CD4-positive, CD25-positive, alpha-beta regulatory T cell (primary cell): ENCODE measurements at regions not wholly inside any gene's neighbourhood (a gene's known extent, or its start where the extent isn't known, plus 50 kb on each side); places are given as distances from the start of the nearest gene placed in this dataset.
"Not testable (repeated sequence)": the region's sequence is repeated elsewhere in the genome, so short reads cannot be mapped to it uniquely, and the experiment has no call there.

ENCODE experiments used
- ATAC-seq, 2 donors: fragments of 150-1000 bp; cut with Tn5 transposase; one replicate each; pipeline ENCODE4 v1.10.0; 2021; ENCODE audit warnings: low read depth in 2 of 2, moderate number of reproducible peaks in 2 of 2, moderate library complexity in 1 of 2
- DNase-seq, 3 donors: peaks; one replicate each; pipeline versions ENCODE4 v3.0.0 to v3.0.0-alpha.2; 2012 to 2022; ENCODE audit warnings: mixed read lengths in 1 of 3
- H3K27ac ChIP-seq: one replicate; pipeline ENCODE4 v1.7.0; 2013; ENCODE audit warnings: mild to moderate bottlenecking, low read length; ENCODE audit not compliant: insufficient read depth, poor library complexity, severe bottlenecking
- H3K27me3 ChIP-seq: one replicate; pipeline ENCODE4 v1.7.0; 2013; ENCODE audit warnings: low read length; ENCODE audit not compliant: control insufficient read depth, insufficient read depth
- H3K36me3 ChIP-seq: one replicate; pipeline ENCODE4 v1.7.0; 2013; ENCODE audit warnings: mild to moderate bottlenecking, low read length, moderate library complexity; ENCODE audit not compliant: control insufficient read depth, insufficient read depth
- H3K4me1 ChIP-seq: 2 replicates; pipeline ENCODE4 v1.7.0; 2013; ENCODE audit warnings: mild to moderate bottlenecking, low read length; ENCODE audit not compliant: insufficient read depth, control insufficient read depth, poor library complexity, severe bottlenecking
- H3K4me3 ChIP-seq: one replicate; pipeline ENCODE4 v1.7.0; 2013; ENCODE audit warnings: low read depth, mild to moderate bottlenecking, low read length, moderate library complexity
- H3K9me3 ChIP-seq, 2 experiments: 1 replicate in 1 of 2; 2 replicates in 1 of 2; pipeline ENCODE4 v1.7.0; 2013; ENCODE audit warnings: low read length in 2 of 2, mild to moderate bottlenecking in 1 of 2, moderate library complexity in 1 of 2; ENCODE audit not compliant: control insufficient read depth in 2 of 2
- H3K27ac Mint-ChIP-seq, 3 donors: one replicate each; pipeline ENCODE4 v1.8.0; 2020 to 2022; ENCODE audit warnings: mild to moderate bottlenecking in 3 of 3, mixed read lengths in 3 of 3, moderate library complexity in 2 of 3
- H3K27me3 Mint-ChIP-seq: one replicate; pipeline ENCODE4 v1.8.0; 2022; ENCODE audit warnings: mild to moderate bottlenecking, mixed read lengths
- H3K36me3 Mint-ChIP-seq: one replicate; pipeline ENCODE4 v1.8.0; 2020; ENCODE audit warnings: mixed read lengths
- H3K4me1 Mint-ChIP-seq, 4 donors: one replicate each; pipeline ENCODE4 v1.8.0; 2020 to 2022; ENCODE audit warnings: mixed read lengths in 4 of 4, mild to moderate bottlenecking in 1 of 4
- H3K4me3 Mint-ChIP-seq, 4 donors: one replicate each; pipeline ENCODE4 v1.8.0; 2020 to 2022; ENCODE audit warnings: mild to moderate bottlenecking in 4 of 4, mixed read lengths in 4 of 4, moderate library complexity in 3 of 4
- H3K9me3 Mint-ChIP-seq, 7 donors: one replicate each; pipeline ENCODE4 v1.8.0; 2020 to 2022; ENCODE audit warnings: mixed read lengths in 7 of 7, mild to moderate bottlenecking in 3 of 7, moderate library complexity in 2 of 7

GRCh38 chr4:132691026-132691425 lies 458.1 kb upstream of the PCDH10 start:
- Histone ChIP-seq H3K27ac (no peak overlapping the region), H3K27me3 (no peaks in the 10 kb centered on the region), H3K4me3 (no peak overlapping the region), H3K4me1 (no peaks in the 10 kb centered on the region), H3K9me3 (peaks cover 0 to 5% of the 10 kb centered on the region in 2 experiments), H3K36me3 (no peaks in the 10 kb centered on the region)
- Mint-ChIP-seq H3K4me1 (no peaks in the 10 kb centered on the region), H3K27ac (no peak overlapping the region), H3K9me3 (peaks cover 0 to 30% (median 8%) of the 10 kb centered on the region in 7 donors), H3K4me3 (no peak overlapping the region), H3K36me3 (no peaks in the 10 kb centered on the region), H3K27me3 (no peaks in the 10 kb centered on the region)
- ATAC-seq = no peak
- no peak for DNase-seq

DNA sequence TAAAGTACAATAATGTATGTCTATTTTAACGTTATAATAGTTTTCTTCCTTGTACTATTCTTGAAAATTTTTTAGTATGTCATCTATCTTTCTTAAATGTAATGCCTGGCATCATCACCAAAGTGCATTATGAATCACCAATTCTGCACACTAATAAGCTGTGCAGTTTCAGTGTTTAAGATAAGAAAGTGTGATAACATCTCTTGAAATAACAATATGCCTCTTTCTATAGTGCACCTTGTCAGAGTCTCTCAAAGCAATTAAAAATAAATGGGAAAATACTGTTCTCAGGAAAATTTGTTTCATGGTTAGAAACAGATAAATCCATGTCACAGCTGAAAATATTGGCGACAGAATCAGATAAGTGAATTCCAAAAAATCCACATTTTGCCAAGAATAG lies 457.4 kb upstream of the PCDH10 start:
- Histone ChIP-seq H3K27ac (no peak overlapping the region), H3K9me3 (peaks cover 0 to 5% of the 10 kb centered on the region in 2 experiments), H3K27me3 (no peaks in the 10 kb centered on the region), H3K4me3 (no peak overlapping the region), H3K4me1 (no peaks in the 10 kb centered on the region), H3K36me3 (no peaks in the 10 kb centered on the region)
- Mint-ChIP-seq H3K27ac (no peak overlapping the region), H3K9me3 (peaks cover 0 to 30% (median 8%) of the 10 kb centered on the region in 7 donors), H3K4me1 (no peaks in the 10 kb centered on the region), H3K27me3 (no peaks in the 10 kb centered on the region), H3K4me3 (no peak overlapping the region), H3K36me3 (no peaks in the 10 kb centered on the region)
- ATAC-seq = no peak
- DNase-seq = no peak

- no peaks in the 10 kb centered on the region for H3K4me1 ChIP-seq
- no peak overlapping the region for H3K4me3 Mint-ChIP-seq
- no peaks in the 10 kb centered on the region for H3K36me3 Mint-ChIP-seq
- peaks cover 0 to 19% (median 6%) of the 10 kb centered on the region in 7 donors for H3K9me3 Mint-ChIP-seq
- H3K36me3 ChIP-seq = no peaks in the 10 kb centered on the region
- no peak overlapping the region for H3K27ac ChIP-seq
- H3K4me3 ChIP-seq = no peak overlapping the region
- H3K9me3 ChIP-seq = peaks cover 4 to 5% of the 10 kb centered on the region in 2 experiments
- H3K27me3 Mint-ChIP-seq = no peaks in the 10 kb centered on the region
- no peaks in the 10 kb centered on the region for H3K27me3 ChIP-seq
- H3K27ac Mint-ChIP-seq = no peak overlapping the region
- ATAC-seq (no peak), DNase-seq (no peak)
- H3K4me1 Mint-ChIP-seq = no peaks in the 10 kb centered on the region
Observed at GRCh38 chr4:132694775-132695174, 454.3 kb upstream of the PCDH10 start.

GRCh38 chr4:132697505-132697904 lies 451.6 kb upstream of the PCDH10 start:
- ATAC-seq, H3K9me3 ChIP-seq, DNase-seq, H3K27ac ChIP-seq, H3K4me3 Mint-ChIP-seq, H3K4me3 ChIP-seq, H3K4me1 ChIP-seq, H3K4me1 Mint-ChIP-seq, H3K36me3 Mint-ChIP-seq, H3K36me3 ChIP-seq, H3K27me3 Mint-ChIP-seq, H3K27ac Mint-ChIP-seq, H3K27me3 ChIP-seq: not testable (repeated sequence)
- peaks cover 0 to 25% (median 8%) of the 10 kb centered on the region in 7 donors for H3K9me3 Mint-ChIP-seq

- Histone ChIP-seq H3K4me3 (no peak overlapping the region), H3K9me3 (peaks cover 0 to 5% of the 10 kb centered on the region in 2 experiments), H3K4me1 (no peaks in the 10 kb centered on the region), H3K27ac (no peak overlapping the region), H3K27me3 (no peaks in the 10 kb centered on the region), H3K36me3 (no peaks in the 10 kb centered on the region)
- Mint-ChIP-seq H3K36me3 (no peaks in the 10 kb centered on the region), H3K9me3 (peaks cover 1 to 16% (median 4%) of the 10 kb centered on the region in 7 donors), H3K27me3 (no peaks in the 10 kb centered on the region), H3K4me3 (no peak overlapping the region), H3K27ac (no peak overlapping the region), H3K4me1 (no peaks in the 10 kb centered on the region)
- ATAC-seq (no peak), DNase-seq (no peak)
Observed at GRCh38 chr4:132707955-132708354, 441.1 kb upstream of the PCDH10 start.

- Mint-ChIP-seq H3K27me3 (no peaks in the 10 kb centered on the region), H3K27ac (no peak overlapping the region), H3K9me3 (peaks cover 1 to 19% (median 7%) of the 10 kb centered on the region in 7 donors), H3K4me1 (no peaks in the 10 kb centered on the region), H3K4me3 (no peak overlapping the region), H3K36me3 (no peaks in the 10 kb centered on the region)
- Histone ChIP-seq H3K27me3 (no peaks in the 10 kb centered on the region), H3K4me3 (no peak overlapping the region), H3K27ac (no peak overlapping the region), H3K4me1 (no peaks in the 10 kb centered on the region), H3K36me3 (no peaks in the 10 kb centered on the region), H3K9me3 (peaks cover 0 to 5% of the 10 kb centered on the region in 2 experiments)
- no peak for ATAC-seq
- DNase-seq = no peak
Observed at GRCh38 chr4:132709056-132709455, 440.0 kb upstream of the PCDH10 start.

DNA sequence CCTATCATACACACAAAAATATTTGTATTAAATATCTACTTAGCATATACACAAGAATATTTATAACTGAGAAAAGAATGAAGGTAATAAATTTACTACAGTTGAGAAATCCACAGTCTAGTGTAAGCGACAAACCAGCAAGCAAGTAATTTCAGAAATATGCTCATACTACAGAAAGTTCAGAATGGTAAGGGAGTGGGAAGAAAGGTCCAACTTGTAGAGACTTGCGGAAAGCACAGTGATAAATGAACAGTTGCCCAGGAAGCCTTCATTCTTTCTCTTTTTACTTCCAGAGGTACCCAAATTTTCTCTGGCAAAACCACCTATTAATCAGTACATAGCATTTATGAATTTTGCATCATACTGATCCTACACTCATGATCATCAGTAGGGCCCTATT lies 438.1 kb upstream of the PCDH10 start:
- Histone ChIP-seq H3K27me3 (no peaks in the 10 kb centered on the region), H3K4me1 (no peaks in the 10 kb centered on the region), H3K36me3 (no peaks in the 10 kb centered on the region), H3K4me3 (no peak overlapping the region), H3K9me3 (peaks cover 0 to 5% of the 10 kb centered on the region in 2 experiments), H3K27ac (no peak overlapping the region)
- no peaks in the 10 kb centered on the region for H3K36me3 Mint-ChIP-seq
- H3K9me3 Mint-ChIP-seq = peaks cover 1 to 19% (median 7%) of the 10 kb centered on the region in 7 donors
- no peak for DNase-seq
- no peaks in the 10 kb centered on the region for H3K27me3 Mint-ChIP-seq
- no peak overlapping the region for H3K4me3 Mint-ChIP-seq
- no peak for ATAC-seq
- no peak overlapping the region for H3K27ac Mint-ChIP-seq
- H3K4me1 Mint-ChIP-seq = no peaks in the 10 kb centered on the region

- no peaks in the 10 kb centered on the region for H3K36me3 ChIP-seq
- H3K27ac Mint-ChIP-seq = no peak overlapping the region
- no peak overlapping the region for H3K4me3 Mint-ChIP-seq
- no peak for DNase-seq
- H3K4me1 ChIP-seq = no peaks in the 10 kb centered on the region
- H3K9me3 Mint-ChIP-seq = peaks cover 3 to 11% (median 4%) of the 10 kb centered on the region in 7 donors
- no peak overlapping the region for H3K27ac ChIP-seq
- H3K27me3 Mint-ChIP-seq = no peaks in the 10 kb centered on the region
- H3K27me3 ChIP-seq = no peaks in the 10 kb centered on the region
- H3K36me3 Mint-ChIP-seq = no peaks in the 10 kb centered on the region
- no peak overlapping the region for H3K4me3 ChIP-seq
- ATAC-seq = no peak
- H3K9me3 ChIP-seq = no peaks in the 10 kb centered on the region
- H3K4me1 Mint-ChIP-seq = no peaks in the 10 kb centered on the region
Observed at GRCh38 chr4:132737344-132737743, 411.8 kb upstream of the PCDH10 start.
